ENCODE measurements at regions not wholly inside any gene's neighbourhood (a gene's known extent, or its start where the extent isn't known, plus 50 kb on each side); places are given as distances from the start of the nearest gene placed in this dataset.
"Not testable (repeated sequence)": the region's sequence is repeated elsewhere in the genome, so short reads cannot be mapped to it uniquely, and the experiment has no call there.

DNA sequence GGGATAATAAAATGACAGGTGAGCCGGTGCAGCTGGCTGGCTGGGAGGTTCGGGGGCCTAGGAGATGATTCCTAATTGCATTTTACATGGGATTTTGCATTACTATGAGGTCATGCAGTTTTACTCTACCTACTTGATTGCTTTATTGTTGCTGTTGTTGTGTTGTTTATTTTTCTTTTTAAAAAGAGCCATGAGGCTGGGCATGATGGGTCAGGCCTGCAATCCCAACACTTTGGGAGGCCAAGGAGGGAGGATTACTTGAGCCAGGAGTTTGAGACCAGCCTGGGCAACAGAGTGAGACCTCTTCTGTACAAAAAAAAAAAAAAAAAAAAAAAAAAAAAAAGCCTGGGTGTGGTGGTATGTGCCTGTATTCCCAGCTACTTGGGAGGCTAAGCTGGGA, 104.8 kb downstream of the GJA1 start:
- no peaks in the 10 kb centered on the region for H3K9me3 ChIP-seq (ENCODE audit: control insufficient read depth, low read length)
- H3K27me3 ChIP-seq (ENCODE audit: control insufficient read depth, insufficient read depth, low read length, poor library complexity, severe bottlenecking) = no peaks in the 10 kb centered on the region
- WGBS, 2 experiments = 74 to 76% methylated on average over 2 of the region's 2 CpGs
- no peaks in the 10 kb centered on the region for H3K36me3 ChIP-seq (ENCODE audit: control insufficient read depth, insufficient read depth, low read length)
- no peaks in the 10 kb centered on the region for H3K4me1 ChIP-seq (ENCODE audit: control insufficient read depth, insufficient read depth, low read length)
- no peak overlapping the region for H3K4me3 ChIP-seq (ENCODE audit: insufficient read depth, low read depth, low read length)
- H3K27ac ChIP-seq (ENCODE audit: insufficient read depth, low read depth, low read length, poor library complexity, severe bottlenecking) = no peak overlapping the region

DNA sequence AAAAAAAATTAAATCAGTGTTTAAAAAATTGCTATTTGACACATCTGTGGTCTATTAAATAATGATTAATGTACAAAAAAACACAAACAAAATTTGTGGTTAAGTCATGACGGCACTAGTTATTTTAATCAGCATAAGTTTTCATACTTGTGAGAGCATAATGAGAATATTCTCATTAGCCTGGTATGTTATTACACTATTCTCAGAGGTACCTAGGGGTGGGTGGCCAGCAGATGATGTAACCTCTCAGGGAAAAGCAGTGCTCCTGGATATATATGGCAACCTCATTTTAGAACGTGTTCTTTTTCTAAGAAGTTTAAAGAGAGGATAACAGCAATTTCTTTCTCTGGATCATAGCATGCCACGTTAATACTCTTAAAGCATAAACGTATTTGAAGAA, 109.2 kb downstream of the GJA1 start:
- Histone ChIP-seq H3K36me3 (ENCODE audit: control insufficient read depth, insufficient read depth, low read length) (no peaks in the 10 kb centered on the region), H3K9me3 (ENCODE audit: control insufficient read depth, low read length) (no peaks in the 10 kb centered on the region), H3K27me3 (ENCODE audit: control insufficient read depth, insufficient read depth, low read length, poor library complexity, severe bottlenecking) (no peaks in the 10 kb centered on the region), H3K4me1 (ENCODE audit: control insufficient read depth, insufficient read depth, low read length) (no peaks in the 10 kb centered on the region), H3K4me3 (ENCODE audit: insufficient read depth, low read depth, low read length) (no peak overlapping the region), H3K27ac (ENCODE audit: insufficient read depth, low read depth, low read length, poor library complexity, severe bottlenecking) (no peak overlapping the region)
- WGBS, 2 experiments = 95 to 96% methylated on average over 3 to 4 of the region's 4 CpGs

DNA sequence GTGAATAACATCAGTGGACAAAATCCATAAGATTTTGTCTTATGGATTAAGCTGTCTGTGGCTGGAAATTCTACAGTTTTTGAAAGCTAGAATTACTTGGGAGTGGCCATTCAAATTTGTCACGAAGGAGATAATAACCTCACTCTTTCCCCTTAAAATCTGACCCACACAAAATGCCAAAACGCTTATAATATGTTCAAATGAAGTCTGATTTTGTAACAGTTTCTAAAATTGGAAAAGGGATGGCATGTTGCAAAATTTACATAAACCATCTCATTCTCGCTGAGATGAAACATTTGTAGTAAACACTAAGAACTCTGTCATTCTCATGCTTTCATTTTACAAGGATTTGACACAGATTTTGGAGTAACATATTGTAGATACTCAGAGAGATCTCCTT, 112.7 kb downstream of the GJA1 start:
- Histone ChIP-seq H3K9me3 (ENCODE audit: control insufficient read depth, low read length) (no peaks in the 10 kb centered on the region), H3K36me3 (ENCODE audit: control insufficient read depth, insufficient read depth, low read length) (no peaks in the 10 kb centered on the region), H3K27ac (ENCODE audit: insufficient read depth, low read depth, low read length, poor library complexity, severe bottlenecking) (no peak overlapping the region), H3K27me3 (ENCODE audit: control insufficient read depth, insufficient read depth, low read length, poor library complexity, severe bottlenecking) (no peaks in the 10 kb centered on the region), H3K4me1 (ENCODE audit: control insufficient read depth, insufficient read depth, low read length) (no peaks in the 10 kb centered on the region), H3K4me3 (ENCODE audit: insufficient read depth, low read depth, low read length) (no peak overlapping the region)
- 84 to 94% methylated on average over 2 to 3 of the region's 3 CpGs for WGBS, 2 experiments

DNA sequence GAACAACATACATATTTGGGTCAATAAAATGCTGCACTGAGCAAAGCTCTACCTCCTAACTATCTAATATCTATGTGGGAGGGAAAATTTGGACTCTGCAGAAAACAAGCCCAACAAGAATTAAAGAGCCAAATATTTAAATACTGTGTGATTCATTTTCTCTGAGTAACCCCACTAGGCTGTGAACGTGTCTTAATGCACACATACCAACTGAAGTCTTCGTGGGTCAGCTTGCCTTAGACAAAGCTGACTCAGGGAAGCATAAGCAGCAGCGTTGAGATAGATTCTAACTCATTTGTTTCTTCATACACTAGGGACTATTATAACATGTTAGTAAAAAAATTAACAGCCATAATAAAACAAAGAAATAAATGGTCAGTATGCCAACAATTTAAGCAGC, 114.3 kb downstream of the GJA1 start:
- H3K27me3 ChIP-seq (ENCODE audit: control insufficient read depth, insufficient read depth, low read length, poor library complexity, severe bottlenecking) = no peaks in the 10 kb centered on the region
- H3K36me3 ChIP-seq (ENCODE audit: control insufficient read depth, insufficient read depth, low read length) = no peaks in the 10 kb centered on the region
- H3K27ac ChIP-seq (ENCODE audit: insufficient read depth, low read depth, low read length, poor library complexity, severe bottlenecking) = no peak overlapping the region
- no peak overlapping the region for H3K4me3 ChIP-seq (ENCODE audit: insufficient read depth, low read depth, low read length)
- H3K9me3 ChIP-seq (ENCODE audit: control insufficient read depth, low read length) = no peaks in the 10 kb centered on the region
- H3K4me1 ChIP-seq (ENCODE audit: control insufficient read depth, insufficient read depth, low read length) = no peaks in the 10 kb centered on the region
- 88 to 94% methylated on average over 2 to 3 of the region's 3 CpGs for WGBS, 2 experiments

DNA sequence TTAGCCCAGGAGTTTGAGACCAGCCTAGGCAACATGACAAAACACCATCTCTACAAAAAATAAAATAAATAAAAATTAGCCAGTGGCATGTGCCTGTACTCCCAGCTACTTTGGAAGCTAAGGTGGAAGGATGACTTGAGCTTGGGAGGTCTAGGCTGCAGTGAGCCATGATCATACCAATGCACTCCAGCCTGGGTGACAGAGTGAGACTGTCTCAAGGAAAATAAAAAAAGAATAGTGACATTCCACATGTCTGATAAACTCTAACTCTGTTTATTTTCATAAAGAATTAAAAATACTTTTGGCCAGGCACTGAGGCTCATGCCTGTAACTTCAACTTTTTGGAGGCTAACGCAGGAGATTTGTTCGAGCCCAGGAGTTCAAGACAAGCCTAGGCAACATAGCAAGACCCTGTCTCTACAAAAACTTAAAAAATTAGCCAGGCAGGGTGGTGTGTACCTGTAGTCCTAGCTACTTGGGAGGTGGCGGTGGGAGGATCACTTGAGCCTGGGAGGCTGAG, 115.1 kb downstream of the GJA1 start:
- no peaks in the 10 kb centered on the region for H3K27me3 ChIP-seq (ENCODE audit: control insufficient read depth, insufficient read depth, low read length, poor library complexity, severe bottlenecking)
- no peaks in the 10 kb centered on the region for H3K4me1 ChIP-seq (ENCODE audit: control insufficient read depth, insufficient read depth, low read length)
- no peak overlapping the region for H3K4me3 ChIP-seq (ENCODE audit: insufficient read depth, low read depth, low read length)
- H3K36me3 ChIP-seq (ENCODE audit: control insufficient read depth, insufficient read depth, low read length) = no peaks in the 10 kb centered on the region
- H3K27ac ChIP-seq (ENCODE audit: insufficient read depth, low read depth, low read length, poor library complexity, severe bottlenecking) = no peak overlapping the region
- 94 to 95% methylated on average over 3 of the region's 3 CpGs for WGBS, 2 experiments
- no peaks in the 10 kb centered on the region for H3K9me3 ChIP-seq (ENCODE audit: control insufficient read depth, low read length)

DNA sequence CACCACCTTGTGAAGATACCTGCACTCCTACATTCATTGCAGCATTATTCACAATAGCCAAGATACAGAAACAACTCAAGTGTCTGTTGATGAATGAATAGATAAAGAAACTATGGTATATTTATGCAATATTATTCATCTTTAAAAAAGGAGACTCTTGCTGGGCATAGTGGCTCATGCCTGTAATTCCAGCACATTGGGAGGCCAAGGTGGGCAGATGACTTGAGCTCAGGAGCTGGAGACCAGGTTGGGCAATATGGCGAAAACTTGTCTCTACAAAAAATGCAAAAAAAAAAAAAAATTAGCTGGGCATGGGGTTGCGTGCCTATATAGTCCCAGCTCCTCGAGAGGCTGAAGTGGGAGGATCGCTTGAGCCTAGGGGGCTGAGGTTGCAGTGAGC, 119.8 kb downstream of the GJA1 start:
- Histone ChIP-seq H3K9me3 (ENCODE audit: control insufficient read depth, low read length) (no peaks in the 10 kb centered on the region), H3K27me3 (ENCODE audit: control insufficient read depth, insufficient read depth, low read length, poor library complexity, severe bottlenecking) (no peaks in the 10 kb centered on the region), H3K27ac (ENCODE audit: insufficient read depth, low read depth, low read length, poor library complexity, severe bottlenecking) (no peak overlapping the region), H3K4me3 (ENCODE audit: insufficient read depth, low read depth, low read length) (no peak overlapping the region), H3K4me1 (ENCODE audit: control insufficient read depth, insufficient read depth, low read length) (no peaks in the 10 kb centered on the region), H3K36me3 (ENCODE audit: control insufficient read depth, insufficient read depth, low read length) (no peaks in the 10 kb centered on the region)
- WGBS, 2 experiments = 93 to 95% methylated on average over 4 of the region's 4 CpGs

DNA sequence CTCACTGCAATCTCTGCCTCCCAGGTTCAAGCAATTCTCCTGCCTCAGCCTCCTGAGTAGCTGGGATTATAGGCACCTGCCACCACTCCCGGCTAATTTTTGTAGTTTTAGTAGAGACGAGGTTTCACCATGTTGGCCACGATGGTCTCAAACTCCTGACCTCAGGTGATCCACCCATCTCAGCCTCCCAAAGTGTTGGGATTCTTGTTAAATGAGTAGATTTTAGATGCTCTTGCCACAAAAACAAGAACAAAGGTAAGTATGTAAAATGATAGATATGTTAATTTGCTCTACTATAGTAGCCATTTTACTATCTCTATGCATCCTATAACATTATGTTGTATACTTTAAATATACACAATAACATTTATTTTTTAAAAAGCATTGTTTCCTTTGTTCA, 120.7 kb downstream of the GJA1 start:
- not testable (repeated sequence) for H3K4me3 ChIP-seq (ENCODE audit: insufficient read depth, low read depth, low read length); H3K9me3 ChIP-seq (ENCODE audit: control insufficient read depth, low read length); H3K27me3 ChIP-seq (ENCODE audit: control insufficient read depth, insufficient read depth, low read length, poor library complexity, severe bottlenecking); H3K27ac ChIP-seq (ENCODE audit: insufficient read depth, low read depth, low read length, poor library complexity, severe bottlenecking); H3K36me3 ChIP-seq (ENCODE audit: control insufficient read depth, insufficient read depth, low read length); H3K4me1 ChIP-seq (ENCODE audit: control insufficient read depth, insufficient read depth, low read length)
- 89 to 96% methylated on average over 3 of the region's 3 CpGs for WGBS, 2 experiments

DNA sequence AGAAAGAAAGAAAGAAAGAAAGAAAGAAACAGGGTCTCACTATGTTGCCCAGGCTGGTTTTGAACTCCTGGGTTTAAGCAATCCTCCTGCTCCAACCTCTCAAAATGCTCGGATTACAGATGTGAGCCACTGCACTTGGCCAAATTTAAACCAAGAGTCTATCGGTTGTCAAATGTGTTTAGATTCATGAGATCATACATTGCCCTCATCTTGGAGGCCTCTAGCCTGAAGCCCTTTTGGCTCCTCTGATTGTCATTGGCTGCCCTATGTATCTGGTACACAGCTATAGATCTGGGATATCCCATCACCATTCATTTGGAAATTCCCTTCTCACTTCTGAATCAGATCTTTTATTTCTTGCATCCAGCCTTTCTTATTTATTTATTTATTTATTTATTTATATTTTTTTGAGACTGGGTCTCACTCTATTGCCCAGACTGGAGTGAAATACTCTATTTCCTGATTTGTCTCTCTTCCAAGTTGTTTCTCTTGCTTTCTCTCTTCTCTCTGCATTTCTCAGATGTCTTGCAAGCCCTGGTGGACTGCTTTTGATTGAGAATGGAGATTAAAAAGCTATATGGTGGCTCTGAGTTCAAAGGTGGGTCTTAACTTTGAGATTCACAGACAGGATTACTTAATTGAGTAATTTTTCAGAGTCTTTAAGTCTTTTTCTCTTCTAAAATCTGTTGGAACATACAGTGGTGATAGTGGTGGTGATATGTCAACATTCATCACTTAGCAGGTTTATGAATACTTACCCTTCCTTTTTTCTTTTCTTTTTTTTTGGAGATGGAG, 121.9 kb downstream of the GJA1 start:
- no peak overlapping the region for H3K27ac ChIP-seq (ENCODE audit: insufficient read depth, low read depth, low read length, poor library complexity, severe bottlenecking)
- WGBS, 2 experiments = 90 to 91% methylated on average over 2 of the region's 2 CpGs

DNA sequence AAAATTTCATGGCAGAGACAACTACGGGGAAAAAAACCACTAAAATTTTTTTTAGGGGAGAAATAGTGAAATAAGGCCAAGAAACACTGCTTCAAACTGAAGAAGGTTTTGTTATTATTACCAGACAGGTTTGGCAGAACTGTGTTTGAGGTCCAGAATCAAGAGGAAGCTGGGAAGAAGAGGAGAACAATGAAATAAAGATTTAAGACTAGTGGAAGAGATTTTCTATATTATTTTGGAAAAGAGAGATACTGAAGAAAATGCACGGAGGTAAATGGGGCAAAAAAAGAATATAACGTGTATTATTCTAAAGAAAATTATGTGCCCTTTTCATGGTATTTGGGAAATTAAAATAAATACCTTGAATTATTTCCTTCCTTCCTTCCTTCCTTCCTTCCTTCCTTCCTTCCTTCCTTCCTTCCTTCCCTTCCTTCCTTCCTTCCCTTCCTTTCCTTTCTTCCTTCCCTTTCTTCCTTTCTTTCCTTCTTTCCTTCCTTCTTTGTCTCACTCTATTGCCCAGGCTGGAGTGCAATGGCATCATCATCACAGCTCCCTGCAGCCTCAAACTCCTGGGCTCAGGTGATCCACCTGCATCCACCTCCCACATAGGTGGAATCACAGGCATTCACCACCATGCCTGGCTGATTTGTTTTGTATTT, 124.3 kb downstream of the GJA1 start:
- no peak overlapping the region for H3K27ac ChIP-seq (ENCODE audit: insufficient read depth, low read depth, low read length, poor library complexity, severe bottlenecking)
- WGBS, 2 experiments = 89 to 93% methylated on average over 2 to 3 of the region's 3 CpGs
- no peaks in the 10 kb centered on the region for H3K36me3 ChIP-seq (ENCODE audit: control insufficient read depth, insufficient read depth, low read length)
- no peaks in the 10 kb centered on the region for H3K4me1 ChIP-seq (ENCODE audit: control insufficient read depth, insufficient read depth, low read length)
- H3K27me3 ChIP-seq (ENCODE audit: control insufficient read depth, insufficient read depth, low read length, poor library complexity, severe bottlenecking) = no peaks in the 10 kb centered on the region
- no peaks in the 10 kb centered on the region for H3K9me3 ChIP-seq (ENCODE audit: control insufficient read depth, low read length)
- no peak overlapping the region for H3K4me3 ChIP-seq (ENCODE audit: insufficient read depth, low read depth, low read length)

More for the DNA sequence above, 121.9 kb downstream of the GJA1 start:
- no peaks in the 10 kb centered on the region for H3K4me1 ChIP-seq (ENCODE audit: control insufficient read depth, insufficient read depth, low read length)
- H3K27me3 ChIP-seq (ENCODE audit: control insufficient read depth, insufficient read depth, low read length, poor library complexity, severe bottlenecking) = no peaks in the 10 kb centered on the region
- H3K36me3 ChIP-seq (ENCODE audit: control insufficient read depth, insufficient read depth, low read length) = no peaks in the 10 kb centered on the region
- no peaks in the 10 kb centered on the region for H3K9me3 ChIP-seq (ENCODE audit: control insufficient read depth, low read length)
- no peak overlapping the region for H3K4me3 ChIP-seq (ENCODE audit: insufficient read depth, low read depth, low read length)

DNA sequence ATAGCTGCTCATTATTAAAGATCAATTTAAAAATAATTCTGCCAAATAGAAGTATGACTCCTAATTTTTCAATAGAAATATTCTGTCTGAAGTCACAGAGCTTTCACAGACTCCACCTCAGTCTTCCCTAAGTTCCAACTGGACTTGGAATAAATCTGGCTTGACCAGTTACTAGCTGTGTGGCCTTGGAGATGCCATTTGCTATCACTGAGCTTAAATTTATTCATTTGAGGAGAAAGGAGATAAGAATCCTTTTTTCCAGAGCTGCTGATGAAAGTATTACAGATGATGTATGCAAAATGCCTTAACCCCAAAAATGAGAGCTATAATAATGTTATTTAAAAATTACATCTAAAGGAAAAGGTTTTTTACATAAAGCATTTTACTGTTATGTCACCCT, 125.0 kb downstream of the GJA1 start:
- Histone ChIP-seq H3K9me3 (ENCODE audit: control insufficient read depth, low read length) (no peaks in the 10 kb centered on the region), H3K4me3 (ENCODE audit: insufficient read depth, low read depth, low read length) (no peak overlapping the region), H3K27me3 (ENCODE audit: control insufficient read depth, insufficient read depth, low read length, poor library complexity, severe bottlenecking) (no peaks in the 10 kb centered on the region), H3K27ac (ENCODE audit: insufficient read depth, low read depth, low read length, poor library complexity, severe bottlenecking) (no peak overlapping the region), H3K4me1 (ENCODE audit: control insufficient read depth, insufficient read depth, low read length) (no peaks in the 10 kb centered on the region), H3K36me3 (ENCODE audit: control insufficient read depth, insufficient read depth, low read length) (no peaks in the 10 kb centered on the region)
